ENCODE measurements at regions not wholly inside any gene's neighbourhood (a gene's known extent, or its start where the extent isn't known, plus 50 kb on each side); places are given as distances from the start of the nearest gene placed in this dataset.

- no peak for ATAC-seq (replicated peaks)
- Mint-ChIP-seq H3K9me3 (no peaks in the 10 kb centered on the region), H3K27me3 (no peaks in the 10 kb centered on the region), H3K4me1 (ENCODE audit: low read depth in 2 of 2) (peaks cover 8 to 19% of the 10 kb centered on the region in 2 donors), H3K27ac (no peak overlapping the region), H3K36me3 (ENCODE audit: insufficient read depth) (peaks cover 8% of the 10 kb centered on the region), H3K4me3 (no peak overlapping the region)
- no peak for DNase-seq
These were observed 71.4 kb upstream of the TANK start for GRCh38 chr2:161088658-161089350.

- no peaks in the 10 kb centered on the region for H3K9me3 Mint-ChIP-seq
- peak overlapping the region in 1 of 2 donors; percentile 58 for H3K27ac Mint-ChIP-seq
- peak; percentile 79 for ATAC-seq (replicated peaks)
- peak; percentile 3 to 23 (median 10) for DNase-seq
- H3K4me1 Mint-ChIP-seq (ENCODE audit: low read depth in 2 of 2): peaks cover 8 to 19% of the 10 kb centered on the region in 2 donors
- peak overlapping the region; percentile 59 to 67 for H3K4me3 Mint-ChIP-seq
- no peaks in the 10 kb centered on the region for H3K27me3 Mint-ChIP-seq
- no peaks in the 10 kb centered on the region for H3K36me3 Mint-ChIP-seq (ENCODE audit: insufficient read depth)
These were observed 69.8 kb upstream of the TANK start for GRCh38 chr2:161090411-161090810.

- Mint-ChIP-seq H3K9me3 (no peaks in the 10 kb centered on the region), H3K27me3 (no peaks in the 10 kb centered on the region), H3K36me3 (ENCODE audit: insufficient read depth) (no peaks in the 10 kb centered on the region), H3K4me1 (ENCODE audit: low read depth in 2 of 2) (peaks cover 6 to 13% of the 10 kb centered on the region in 2 donors), H3K4me3 (no peak overlapping the region), H3K27ac (no peak overlapping the region)
- ATAC-seq (replicated peaks) (no peak), DNase-seq (no peak)
These were observed 64.9 kb upstream of the TANK start for GRCh38 chr2:161095314-161095713.

GRCh38 chr2:161096336-161096735 is 63.9 kb upstream of the TANK start:
- Mint-ChIP-seq H3K36me3 (ENCODE audit: insufficient read depth) (no peaks in the 10 kb centered on the region), H3K9me3 (no peaks in the 10 kb centered on the region), H3K27ac (no peak overlapping the region), H3K4me3 (no peak overlapping the region), H3K4me1 (ENCODE audit: low read depth in 2 of 2) (peaks cover 0 to 4% of the 10 kb centered on the region in 2 donors), H3K27me3 (no peaks in the 10 kb centered on the region)
- no peak for DNase-seq
- ATAC-seq (replicated peaks): no peak

- Mint-ChIP-seq H3K9me3 (no peaks in the 10 kb centered on the region), H3K36me3 (ENCODE audit: insufficient read depth) (no peaks in the 10 kb centered on the region), H3K27me3 (no peaks in the 10 kb centered on the region), H3K27ac (no peak overlapping the region), H3K4me3 (no peak overlapping the region), H3K4me1 (ENCODE audit: low read depth in 2 of 2) (no peaks in the 10 kb centered on the region)
- ATAC-seq (replicated peaks) (no peak), DNase-seq (no peak)
These were observed 63.1 kb upstream of the TANK start for GRCh38 chr2:161097157-161097556.

- no peak for DNase-seq
- Mint-ChIP-seq H3K27me3 (no peaks in the 10 kb centered on the region), H3K4me1 (ENCODE audit: low read depth in 2 of 2) (peaks cover 3 to 5% of the 10 kb centered on the region in 2 donors), H3K27ac (no peak overlapping the region), H3K36me3 (ENCODE audit: insufficient read depth) (no peaks in the 10 kb centered on the region), H3K9me3 (no peaks in the 10 kb centered on the region), H3K4me3 (no peak overlapping the region)
- ATAC-seq (replicated peaks): no peak
These were observed 59.9 kb upstream of the TANK start for GRCh38 chr2:161100211-161100895.

- Mint-ChIP-seq H3K4me1 (ENCODE audit: low read depth in 2 of 2) (peaks cover 3 to 5% of the 10 kb centered on the region in 2 donors), H3K9me3 (no peaks in the 10 kb centered on the region), H3K4me3 (no peak overlapping the region), H3K27ac (no peak overlapping the region), H3K27me3 (no peaks in the 10 kb centered on the region), H3K36me3 (ENCODE audit: insufficient read depth) (no peaks in the 10 kb centered on the region)
- ATAC-seq (replicated peaks) (no peak), DNase-seq (no peak)
These were observed 58.8 kb upstream of the TANK start for GRCh38 chr2:161101406-161101805.

GRCh38 chr2:161102770-161103450 is 57.3 kb upstream of the TANK start:
- Mint-ChIP-seq H3K36me3 (ENCODE audit: insufficient read depth) (no peaks in the 10 kb centered on the region), H3K9me3 (no peaks in the 10 kb centered on the region), H3K27ac (no peak overlapping the region), H3K4me3 (no peak overlapping the region), H3K4me1 (ENCODE audit: low read depth in 2 of 2) (peaks cover 3 to 5% of the 10 kb centered on the region in 2 donors), H3K27me3 (no peaks in the 10 kb centered on the region)
- ATAC-seq (replicated peaks) (no peak), DNase-seq (no peak)

GRCh38 chr2:161103451-161103831 is 56.8 kb upstream of the TANK start:
- H3K4me1 Mint-ChIP-seq (ENCODE audit: low read depth in 2 of 2): peaks cover 3 to 5% of the 10 kb centered on the region in 2 donors
- no peak overlapping the region for H3K27ac Mint-ChIP-seq
- H3K4me3 Mint-ChIP-seq: no peak overlapping the region
- H3K27me3 Mint-ChIP-seq: no peaks in the 10 kb centered on the region
- H3K36me3 Mint-ChIP-seq (ENCODE audit: insufficient read depth): no peaks in the 10 kb centered on the region
- ATAC-seq (replicated peaks) (no peak), DNase-seq (no peak)
- no peaks in the 10 kb centered on the region for H3K9me3 Mint-ChIP-seq

GRCh38 chr2:161104054-161104553 is 56.1 kb upstream of the TANK start:
- H3K4me1 Mint-ChIP-seq (ENCODE audit: low read depth in 2 of 2): peaks cover 3 to 5% of the 10 kb centered on the region in 2 donors
- no peak for ATAC-seq (replicated peaks)
- DNase-seq: no peak
- no peaks in the 10 kb centered on the region for H3K27me3 Mint-ChIP-seq
- no peak overlapping the region for H3K4me3 Mint-ChIP-seq
- no peaks in the 10 kb centered on the region for H3K36me3 Mint-ChIP-seq (ENCODE audit: insufficient read depth)
- peak overlapping the region in 1 of 2 donors; percentile 65 for H3K27ac Mint-ChIP-seq
- no peaks in the 10 kb centered on the region for H3K9me3 Mint-ChIP-seq

GRCh38 chr2:161107265-161107664 is 53.0 kb upstream of the TANK start:
- Mint-ChIP-seq H3K27ac (no peak overlapping the region), H3K36me3 (ENCODE audit: insufficient read depth) (no peaks in the 10 kb centered on the region), H3K9me3 (no peaks in the 10 kb centered on the region), H3K27me3 (peaks cover 0 to 8% of the 10 kb centered on the region in 2 donors), H3K4me3 (no peak overlapping the region), H3K4me1 (ENCODE audit: low read depth in 2 of 2) (peaks cover 3 to 5% of the 10 kb centered on the region in 2 donors)
- no peak for ATAC-seq (replicated peaks)
- DNase-seq: no peak

Data from effector memory CD8-positive, alpha-beta T cell (primary cell).